ENCODE measurements at regions not wholly inside any gene's neighbourhood (a gene's known extent, or its start where the extent isn't known, plus 50 kb on each side); places are given as distances from the start of the nearest gene placed in this dataset.

- DNase-seq, result no peak
These were observed 419.1 kb downstream of the HS3ST3B1 start for GRCh38 chr17:14719942-14720341.

- DNase-seq, result no peak
These were observed 417.0 kb downstream of the HS3ST3B1 start for GRCh38 chr17:14717859-14718258.

GRCh38 chr17:14715561-14715960 lies 414.7 kb downstream of the HS3ST3B1 start:
- no peak for DNase-seq

- DNase-seq, result no peak
These were observed 411.7 kb downstream of the HS3ST3B1 start for GRCh38 chr17:14712611-14713021.

GRCh38 chr17:14704121-14704520 lies 403.2 kb downstream of the HS3ST3B1 start:
- no peak for DNase-seq

- no peak for DNase-seq
These were observed 401.0 kb downstream of the HS3ST3B1 start for GRCh38 chr17:14701886-14702285.

- DNase-seq, result no peak
These were observed 398.8 kb downstream of the HS3ST3B1 start for GRCh38 chr17:14699574-14700185.

GRCh38 chr17:14693382-14693781 lies 392.5 kb downstream of the HS3ST3B1 start:
- DNase-seq, result no peak

GRCh38 chr17:14690704-14691103 lies 389.8 kb downstream of the HS3ST3B1 start:
- no peak for DNase-seq

- no peak for DNase-seq
These were observed 387.3 kb downstream of the HS3ST3B1 start for GRCh38 chr17:14688134-14688533.

GRCh38 chr17:14672830-14673229 lies 371.9 kb downstream of the HS3ST3B1 start:
- DNase-seq, result no peak

GRCh38 chr17:14670861-14671260 lies 370.0 kb downstream of the HS3ST3B1 start:
- DNase-seq, result no peak

GRCh38 chr17:14664511-14664910 lies 363.6 kb downstream of the HS3ST3B1 start:
- no peak for DNase-seq

GRCh38 chr17:14641117-14641516 lies 340.2 kb downstream of the HS3ST3B1 start:
- no peak for DNase-seq

GRCh38 chr17:14637260-14637659 lies 336.4 kb downstream of the HS3ST3B1 start:
- no peak for DNase-seq

- no peak for DNase-seq
These were observed 329.7 kb downstream of the HS3ST3B1 start for GRCh38 chr17:14630621-14631020.

GRCh38 chr17:14630046-14630445 lies 329.2 kb downstream of the HS3ST3B1 start:
- no peak for DNase-seq

- DNase-seq, result no peak
These were observed 321.8 kb downstream of the HS3ST3B1 start for GRCh38 chr17:14622615-14623101.

- DNase-seq, result no peak
These were observed 321.1 kb downstream of the HS3ST3B1 start for GRCh38 chr17:14621826-14622614.

GRCh38 chr17:14619821-14620220 lies 318.9 kb downstream of the HS3ST3B1 start:
- no peak for DNase-seq

- no peak for DNase-seq
These were observed 315.6 kb downstream of the HS3ST3B1 start for GRCh38 chr17:14616528-14616927.

- DNase-seq, result peak; percentile 37
These were observed 304.4 kb downstream of the HS3ST3B1 start for GRCh38 chr17:14605267-14605599.

GRCh38 chr17:14604591-14605266 lies 303.8 kb downstream of the HS3ST3B1 start:
- DNase-seq, result peak; percentile 15

- no peak for DNase-seq
These were observed 295.3 kb downstream of the HS3ST3B1 start for GRCh38 chr17:14596224-14596623.

Data from CD4-positive, alpha-beta T cell treated with Interleukin-17A for 1 hour (primary cell).